ENCODE measurements at regions not wholly inside any gene's neighbourhood (a gene's known extent, or its start where the extent isn't known, plus 50 kb on each side); places are given as distances from the start of the nearest gene placed in this dataset.

GRCh38 chr4:110878413-110878812 lies 255.5 kb upstream of the PITX2 start:
- Mint-ChIP-seq H3K36me3 (no peaks in the 10 kb centered on the region), H3K27me3 (ENCODE audit: low read depth in 3 of 3) (peaks cover 0 to 2% (median 1%) of the 10 kb centered on the region in 3 donors), H3K4me3 (no peak overlapping the region), H3K9me3 (peaks cover 0 to 14% (median 6%) of the 10 kb centered on the region in 7 donors), H3K4me1 (no peaks in the 10 kb centered on the region), H3K27ac (no peak overlapping the region)
- WGBS (ENCODE audit: insufficient coverage): 80% methylated on average over 1 of the region's 2 CpGs
- no peak overlapping the region for H3K27ac ChIP-seq (ENCODE audit: low read depth in 1 of 2, low read length in 2 of 2)
- intact Hi-C loops (cut with micrococcal nuclease): no loop called here
- H3K27me3 ChIP-seq (ENCODE audit: control insufficient read depth in 2 of 2, insufficient read depth in 2 of 2, low read length in 2 of 2): no peaks in the 10 kb centered on the region
- no peak overlapping the region for H3K4me3 ChIP-seq (replicated peaks in 1 of 3; ENCODE audit: low read depth in 2 of 3, low read length in 3 of 3)
- H3K4me1 ChIP-seq (ENCODE audit: control insufficient read depth in 1 of 2, insufficient read depth in 2 of 2, low read length in 2 of 2): no peaks in the 10 kb centered on the region
- no peaks in the 10 kb centered on the region for H4K20me1 ChIP-seq (ENCODE audit: insufficient read depth, low read length)
- no peaks in the 10 kb centered on the region for H3K79me2 ChIP-seq (ENCODE audit: insufficient read depth, low read length)
- DNase-seq: no peak
- TF ChIP-seq, protein P1, sequence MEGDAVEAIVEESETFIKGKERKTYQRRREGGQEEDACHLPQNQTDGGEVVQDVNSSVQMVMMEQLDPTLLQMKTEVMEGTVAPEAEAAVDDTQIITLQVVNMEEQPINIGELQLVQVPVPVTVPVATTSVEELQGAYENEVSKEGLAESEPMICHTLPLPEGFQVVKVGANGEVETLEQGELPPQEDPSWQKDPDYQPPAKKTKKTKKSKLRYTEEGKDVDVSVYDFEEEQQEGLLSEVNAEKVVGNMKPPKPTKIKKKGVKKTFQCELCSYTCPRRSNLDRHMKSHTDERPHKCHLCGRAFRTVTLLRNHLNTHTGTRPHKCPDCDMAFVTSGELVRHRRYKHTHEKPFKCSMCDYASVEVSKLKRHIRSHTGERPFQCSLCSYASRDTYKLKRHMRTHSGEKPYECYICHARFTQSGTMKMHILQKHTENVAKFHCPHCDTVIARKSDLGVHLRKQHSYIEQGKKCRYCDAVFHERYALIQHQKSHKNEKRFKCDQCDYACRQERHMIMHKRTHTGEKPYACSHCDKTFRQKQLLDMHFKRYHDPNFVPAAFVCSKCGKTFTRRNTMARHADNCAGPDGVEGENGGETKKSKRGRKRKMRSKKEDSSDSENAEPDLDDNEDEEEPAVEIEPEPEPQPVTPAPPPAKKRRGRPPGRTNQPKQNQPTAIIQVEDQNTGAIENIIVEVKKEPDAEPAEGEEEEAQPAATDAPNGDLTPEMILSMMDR (IDR thresholded peaks at IDR 0.05): no peak
- no peak overlapping the region for H3K4me2 ChIP-seq (replicated peaks; ENCODE audit: extremely low read depth, low read length, poor library complexity, severe bottlenecking)
- H3K9me3 ChIP-seq (replicated peaks in 1 of 2; ENCODE audit: control insufficient read depth in 1 of 2, insufficient read depth in 1 of 2, low read length in 2 of 2): no peaks in the 10 kb centered on the region
- no peak overlapping the region for H3K9ac ChIP-seq (ENCODE audit: insufficient read depth, low read length, poor library complexity, severe bottlenecking)
- H3K36me3 ChIP-seq (replicated peaks in 1 of 2; ENCODE audit: control insufficient read depth in 1 of 2, insufficient read depth in 2 of 2, low read length in 2 of 2): no peaks in the 10 kb centered on the region
- H2AFZ ChIP-seq (ENCODE audit: insufficient read depth, low read depth, low read length, poor library complexity, severe bottlenecking): no peak overlapping the region

- intact Hi-C loops (cut with micrococcal nuclease): no loop called here
- TF ChIP-seq, protein P1 (IDR thresholded peaks at IDR 0.05): no peak
- Histone ChIP-seq H2AFZ (ENCODE audit: insufficient read depth, low read depth, low read length, poor library complexity, severe bottlenecking) (no peak overlapping the region), H3K9me3 (replicated peaks in 1 of 2; ENCODE audit: control insufficient read depth in 1 of 2, insufficient read depth in 1 of 2, low read length in 2 of 2) (no peaks in the 10 kb centered on the region), H4K20me1 (ENCODE audit: insufficient read depth, low read length) (no peaks in the 10 kb centered on the region), H3K27me3 (ENCODE audit: control insufficient read depth in 2 of 2, insufficient read depth in 2 of 2, low read length in 2 of 2) (no peaks in the 10 kb centered on the region), H3K4me1 (ENCODE audit: control insufficient read depth in 1 of 2, insufficient read depth in 2 of 2, low read length in 2 of 2) (no peaks in the 10 kb centered on the region), H3K4me3 (replicated peaks in 1 of 3; ENCODE audit: low read depth in 2 of 3, low read length in 3 of 3) (no peak overlapping the region), H3K4me2 (replicated peaks; ENCODE audit: extremely low read depth, low read length, poor library complexity, severe bottlenecking) (no peak overlapping the region), H3K79me2 (ENCODE audit: insufficient read depth, low read length) (no peaks in the 10 kb centered on the region), H3K9ac (ENCODE audit: insufficient read depth, low read length, poor library complexity, severe bottlenecking) (no peak overlapping the region), H3K27ac (ENCODE audit: low read depth in 1 of 2, low read length in 2 of 2) (no peak overlapping the region), H3K36me3 (replicated peaks in 1 of 2; ENCODE audit: control insufficient read depth in 1 of 2, insufficient read depth in 2 of 2, low read length in 2 of 2) (no peaks in the 10 kb centered on the region)
- Mint-ChIP-seq H3K9me3 (peaks cover 0 to 14% (median 6%) of the 10 kb centered on the region in 7 donors), H3K27ac (no peak overlapping the region), H3K36me3 (no peaks in the 10 kb centered on the region), H3K4me3 (no peak overlapping the region), H3K4me1 (no peaks in the 10 kb centered on the region), H3K27me3 (ENCODE audit: low read depth in 3 of 3) (peaks cover 0 to 2% (median 1%) of the 10 kb centered on the region in 3 donors)
- WGBS (ENCODE audit: insufficient coverage): 79% methylated on average over 2 of the region's 3 CpGs
- DNase-seq: no peak
Measured at GRCh38 chr4:110878956-110879355, 256.1 kb upstream of the PITX2 start.

Data from CD14-positive monocyte (primary cell).